Astrocyte of the cerebellum (primary cell): ENCODE measurements at regions not wholly inside any gene's neighbourhood (a gene's known extent, or its start where the extent isn't known, plus 50 kb on each side); places are given as distances from the start of the nearest gene placed in this dataset.

Source experiments
- DNase-seq: peaks from one replicate; pipeline ENCODE4 v3.0.0-alpha.2; 2011; ENCODE audit warnings: low read depth
- H3K4me3 ChIP-seq: 2 replicates; pipeline ENCODE4 v1.5.1; 2011; ENCODE audit warnings: mild to moderate bottlenecking, low read depth, low read length, moderate library complexity
- in situ Hi-C: cut with HindIII; loops from 2 replicates; pipeline ENCODE4 v1.10.0; 2017; ENCODE audit warnings: low sequenced_read_pairs
- TF ChIP-seq, protein P1 (sequence below): IDR thresholded peaks from 2 replicates; pipeline ENCODE4 v1.5.1; 2012; ENCODE audit warnings: low read length, low read depth, moderate library complexity, mild to moderate bottlenecking; ENCODE audit errors: missing control alignments

DNA sequence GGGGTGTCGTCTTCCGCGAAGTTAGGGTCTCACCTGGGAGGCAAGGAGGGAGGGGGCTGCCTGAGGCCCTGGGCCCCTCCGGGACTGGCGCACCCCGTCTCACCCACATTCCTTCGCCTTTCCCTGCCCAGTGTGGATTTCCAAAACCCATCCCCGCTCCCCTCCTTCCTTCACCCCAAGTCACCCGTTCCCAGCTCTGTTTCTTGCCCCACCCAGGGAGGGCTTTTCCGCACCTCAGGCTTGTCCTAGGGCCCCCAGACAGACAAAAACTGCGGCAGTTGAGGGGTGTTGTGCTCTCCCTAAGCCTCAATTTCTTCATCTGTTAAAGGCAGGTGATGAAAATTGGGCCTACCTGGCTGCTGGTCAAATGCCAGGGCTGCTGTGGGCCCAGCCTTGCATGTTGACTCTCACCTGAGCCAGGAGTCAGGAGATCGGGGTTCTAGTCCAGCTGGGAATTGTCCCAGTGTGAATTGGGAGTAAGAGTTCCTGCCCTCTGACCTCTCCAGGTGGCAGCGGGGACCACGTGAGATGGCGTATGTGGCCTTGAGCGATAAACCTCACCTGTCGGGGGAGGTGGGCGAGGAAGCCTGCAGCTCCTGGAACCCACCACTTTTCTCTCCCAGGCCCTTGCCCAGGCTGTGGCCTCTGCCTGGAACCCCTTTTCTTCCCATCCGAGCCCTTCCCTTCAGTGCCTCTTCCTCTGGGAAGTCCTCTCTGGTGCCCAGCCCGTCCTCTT is 143.4 kb upstream of the IER5L start:
- TF ChIP-seq, protein P1, sequence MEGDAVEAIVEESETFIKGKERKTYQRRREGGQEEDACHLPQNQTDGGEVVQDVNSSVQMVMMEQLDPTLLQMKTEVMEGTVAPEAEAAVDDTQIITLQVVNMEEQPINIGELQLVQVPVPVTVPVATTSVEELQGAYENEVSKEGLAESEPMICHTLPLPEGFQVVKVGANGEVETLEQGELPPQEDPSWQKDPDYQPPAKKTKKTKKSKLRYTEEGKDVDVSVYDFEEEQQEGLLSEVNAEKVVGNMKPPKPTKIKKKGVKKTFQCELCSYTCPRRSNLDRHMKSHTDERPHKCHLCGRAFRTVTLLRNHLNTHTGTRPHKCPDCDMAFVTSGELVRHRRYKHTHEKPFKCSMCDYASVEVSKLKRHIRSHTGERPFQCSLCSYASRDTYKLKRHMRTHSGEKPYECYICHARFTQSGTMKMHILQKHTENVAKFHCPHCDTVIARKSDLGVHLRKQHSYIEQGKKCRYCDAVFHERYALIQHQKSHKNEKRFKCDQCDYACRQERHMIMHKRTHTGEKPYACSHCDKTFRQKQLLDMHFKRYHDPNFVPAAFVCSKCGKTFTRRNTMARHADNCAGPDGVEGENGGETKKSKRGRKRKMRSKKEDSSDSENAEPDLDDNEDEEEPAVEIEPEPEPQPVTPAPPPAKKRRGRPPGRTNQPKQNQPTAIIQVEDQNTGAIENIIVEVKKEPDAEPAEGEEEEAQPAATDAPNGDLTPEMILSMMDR, result no peak
- in situ Hi-C loops, result loop anchor here (5.0 kb wide), 1 partner anchor 39 kb away; no protein-coding TSS in a partner anchor
- no peak overlapping the region for H3K4me3 ChIP-seq
- no peak for DNase-seq

DNA sequence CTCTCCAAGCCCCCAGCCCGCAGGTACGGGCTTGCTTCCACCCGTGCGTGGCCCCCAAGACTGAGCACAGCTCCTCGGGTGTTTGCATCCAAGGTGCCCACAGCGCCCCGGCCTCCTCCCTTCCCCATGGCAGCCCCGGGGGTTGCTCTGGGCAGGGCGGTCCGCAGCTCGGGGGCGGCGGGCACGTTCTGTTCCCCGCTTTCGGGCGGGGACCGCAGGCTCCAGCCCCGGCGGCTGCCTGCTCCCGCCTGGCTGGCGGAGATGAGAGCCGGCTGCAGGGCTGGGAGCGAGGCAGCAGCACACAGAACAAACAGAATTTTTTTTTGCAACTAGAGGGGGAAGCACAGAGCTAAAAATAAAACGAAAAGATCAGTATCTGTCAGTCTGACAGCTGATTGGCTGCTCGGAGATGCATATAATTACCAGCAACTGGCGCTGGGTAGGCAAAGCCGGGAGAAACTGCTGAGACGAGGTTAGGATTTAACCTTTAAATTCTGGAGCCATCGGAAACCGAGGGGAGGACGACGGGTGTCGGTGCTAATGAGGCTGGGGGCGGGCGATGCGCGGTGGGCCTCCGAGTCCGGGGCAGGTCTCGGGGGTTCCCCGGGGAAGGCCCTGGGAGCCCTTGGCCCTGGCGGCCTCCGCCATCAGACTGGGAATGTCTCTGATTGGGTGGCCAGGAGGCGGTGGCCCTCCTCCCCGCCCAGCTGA is 142.7 kb upstream of the IER5L start:
- DNase-seq, result peak; percentile 36
- TF ChIP-seq, protein P1, result peak; percentile 6
- in situ Hi-C loops, result loop anchor here (5.0 kb wide), 1 partner anchor 38 kb away; no protein-coding TSS in a partner anchor
- peak overlapping the region; percentile 11 for H3K4me3 ChIP-seq

DNA sequence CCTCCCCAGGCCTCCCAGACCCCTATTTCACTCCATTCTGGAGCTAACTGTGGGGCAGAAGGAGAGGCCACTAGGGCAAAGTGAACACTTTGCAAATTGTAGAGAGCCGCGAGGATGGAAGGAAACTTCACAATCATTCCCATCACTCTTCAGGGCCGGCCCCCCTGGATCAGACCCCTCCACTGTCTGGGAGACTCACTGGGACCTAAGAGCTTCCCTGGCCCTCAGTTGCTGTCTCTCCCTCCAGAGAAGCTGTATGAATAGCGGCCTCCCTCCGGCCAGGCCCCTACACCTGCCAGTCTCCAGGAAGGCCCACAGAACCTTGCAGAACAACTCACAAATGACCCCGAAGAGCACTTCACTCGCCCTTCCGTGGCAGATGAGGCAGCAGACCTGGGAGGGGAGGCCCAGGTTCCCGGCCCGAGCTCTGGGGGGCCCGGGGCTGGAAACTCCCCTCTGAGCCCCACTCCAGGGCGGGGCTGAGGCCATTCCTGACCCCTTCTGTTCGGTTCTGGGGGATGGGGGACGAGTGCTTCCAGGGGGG is 141.9 kb upstream of the IER5L start:
- in situ Hi-C loops, result loop anchor here (5.0 kb wide), 1 partner anchor 38 kb away; no protein-coding TSS in a partner anchor
- H3K4me3 ChIP-seq, result no peak overlapping the region
- DNase-seq, result no peak
- TF ChIP-seq, protein P1, result no peak

DNA sequence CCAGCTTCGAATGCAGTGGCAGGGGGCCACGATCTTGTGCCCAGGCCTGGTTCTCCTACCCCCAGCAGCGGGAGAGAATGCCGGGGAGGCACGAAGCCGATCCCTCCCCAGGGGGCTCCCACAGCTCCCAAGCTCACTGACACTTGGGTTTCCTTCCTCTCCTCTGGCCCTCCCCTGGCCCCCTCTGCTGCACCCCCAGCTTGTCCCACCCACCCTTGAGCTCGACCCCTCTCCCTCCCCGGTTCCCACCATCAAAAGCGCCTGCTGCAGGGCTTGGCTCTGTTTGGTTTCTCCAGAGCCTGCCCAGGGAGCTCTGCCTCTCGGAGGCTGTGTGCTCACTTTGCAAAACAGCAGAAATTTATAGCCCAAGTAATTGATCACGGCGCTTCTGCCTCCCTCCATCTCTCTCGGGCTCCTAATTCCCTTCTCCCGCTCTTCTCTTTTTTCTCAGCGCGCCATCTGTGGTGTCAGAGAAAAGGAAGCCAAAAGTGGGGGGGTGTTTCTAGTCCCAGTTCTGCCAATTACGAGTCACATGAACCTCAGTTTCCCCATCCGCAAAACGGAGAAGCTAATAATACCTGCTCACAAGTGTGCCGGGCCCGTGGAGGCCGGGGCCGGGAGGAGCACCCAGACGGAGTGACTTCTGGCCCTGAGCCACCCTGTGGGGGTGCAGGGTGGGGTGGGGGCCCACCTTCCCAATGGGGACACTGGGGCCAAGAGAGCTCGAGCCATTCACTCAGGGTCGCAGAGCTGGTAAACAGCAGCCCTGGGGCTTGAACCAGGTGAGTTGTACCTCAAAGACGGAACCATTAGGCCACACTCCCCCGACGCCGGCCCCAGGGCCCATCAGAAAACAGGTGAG is 141.2 kb upstream of the IER5L start:
- in situ Hi-C loops, result no loop called here

DNA sequence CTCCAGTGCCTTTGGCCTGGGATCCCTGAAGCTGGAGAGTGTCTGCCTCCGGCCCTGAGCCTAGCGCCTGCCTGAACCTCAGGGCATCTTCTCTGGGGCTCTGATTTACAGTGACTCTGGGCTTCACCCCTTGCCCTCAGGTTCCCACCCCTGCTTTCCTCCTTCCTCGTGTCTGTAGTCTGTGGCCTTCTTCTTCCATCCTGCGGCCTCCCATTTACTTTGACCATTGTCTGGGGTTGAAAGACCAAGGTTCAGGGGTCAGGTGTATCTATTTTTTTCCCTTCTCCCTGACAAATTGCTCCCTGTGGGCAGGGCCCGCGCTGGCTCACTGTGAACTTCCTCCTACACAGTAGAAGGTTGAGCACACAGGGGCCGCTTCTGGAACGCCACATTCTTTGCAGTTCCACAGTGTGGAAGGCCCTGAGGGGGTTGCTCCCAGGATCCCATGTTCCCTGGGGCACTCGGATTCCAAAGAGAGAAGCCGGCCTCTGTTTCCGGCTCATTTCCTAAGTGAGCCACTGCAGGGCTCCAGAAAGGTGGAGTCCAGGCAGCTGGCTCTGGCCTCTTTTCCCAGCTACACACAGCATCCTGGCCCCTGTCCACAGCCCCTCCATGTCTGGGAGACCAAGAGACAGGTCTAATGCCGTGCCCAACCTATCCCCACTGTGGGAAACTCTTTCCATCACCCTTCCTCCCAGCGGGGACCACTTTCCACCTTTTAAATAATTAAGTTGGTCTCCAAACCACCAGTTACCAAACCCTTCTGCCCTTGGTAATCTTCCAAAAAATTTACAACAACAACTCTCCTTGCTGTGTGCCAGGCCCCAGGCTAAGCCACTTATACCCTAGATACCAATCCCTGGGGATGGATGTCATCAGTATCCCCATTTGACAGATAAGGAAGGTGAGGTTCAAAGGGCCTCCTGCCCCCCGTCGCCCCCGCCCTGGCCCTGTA is 140.3 kb upstream of the IER5L start:
- no peak for DNase-seq
- no peak overlapping the region for H3K4me3 ChIP-seq
- TF ChIP-seq, protein P1, result no peak
- in situ Hi-C loops, result no loop called here

More for the DNA sequence above, 141.2 kb upstream of the IER5L start:
- H3K4me3 ChIP-seq, result no peak overlapping the region
- no peak for DNase-seq
- TF ChIP-seq, protein P1, result no peak
